CD8-positive, alpha-beta memory T cell (primary cell): ENCODE measurements at regions not wholly inside any gene's neighbourhood (a gene's known extent, or its start where the extent isn't known, plus 50 kb on each side); places are given as distances from the start of the nearest gene placed in this dataset.
"Not testable (repeated sequence)": the region's sequence is repeated elsewhere in the genome, so short reads cannot be mapped to it uniquely, and the experiment has no call there.

Experiments used
- CTCF ChIA-PET: fragments of 350-600 bp; sonication (Branson Sonifier 250); formaldehyde crosslinking; loops from one replicate; lab custom pipeline; 2021; ENCODE audit warnings: antibody characterized with exemption; lab: Charles Lee
- POLR2A ChIA-PET: fragments of 350-600 bp; sonication (Branson Sonifier 250); formaldehyde crosslinking; loops from one replicate; lab custom pipeline; 2021; ENCODE audit warnings: antibody characterized with exemption; lab: Charles Lee
- DNase-seq, 5 donors: peaks; one replicate each; pipeline versions ENCODE4 v3.0.0 to v3.0.0-alpha.2; 2020 to 2022; ENCODE audit warnings: mixed read lengths in 1 of 5
- H3K27ac ChIP-seq: one replicate; pipeline ENCODE4 v1.7.0; 2013; ENCODE audit warnings: low read depth, mild to moderate bottlenecking, low read length, moderate library complexity
- H3K27me3 ChIP-seq: 2 replicates; pipeline ENCODE4 v1.7.0; 2013; ENCODE audit warnings: low read length, mild to moderate bottlenecking; ENCODE audit not compliant: insufficient read depth, poor library complexity, severe bottlenecking
- H3K36me3 ChIP-seq: 2 replicates; pipeline ENCODE4 v1.7.0; 2013; ENCODE audit warnings: mild to moderate bottlenecking, low read length, moderate library complexity; ENCODE audit not compliant: insufficient read depth
- H3K4me1 ChIP-seq: 2 replicates; pipeline ENCODE4 v1.7.0; 2013; ENCODE audit warnings: mild to moderate bottlenecking, low read length, moderate library complexity; ENCODE audit not compliant: insufficient read depth
- H3K4me3 ChIP-seq: 2 replicates; pipeline ENCODE4 v1.7.0; 2013; ENCODE audit warnings: mild to moderate bottlenecking, low read length
- H3K9me3 ChIP-seq: 2 replicates; pipeline ENCODE4 v1.7.0; 2013; ENCODE audit warnings: mild to moderate bottlenecking, low read length
- H3K27ac Mint-ChIP-seq, 8 donors: one replicate each; pipeline ENCODE4 v1.8.0; 2020 to 2021; ENCODE audit warnings: mixed read lengths in 8 of 8, mild to moderate bottlenecking in 6 of 8, inconsistent platforms in 3 of 8, moderate library complexity in 3 of 8
- H3K27me3 Mint-ChIP-seq, 2 donors: one replicate each; pipeline ENCODE4 v1.8.0; 2020 to 2021; ENCODE audit warnings: mixed read lengths in 2 of 2, mild to moderate bottlenecking in 1 of 2, moderate library complexity in 1 of 2
- H3K36me3 Mint-ChIP-seq, 3 donors: one replicate each; pipeline ENCODE4 v1.8.0; 2020 to 2021; ENCODE audit warnings: mixed read lengths in 3 of 3, inconsistent platforms in 1 of 3, mild to moderate bottlenecking in 1 of 3
- H3K4me1 Mint-ChIP-seq, 3 donors: one replicate each; pipeline ENCODE4 v1.8.0; 2020 to 2021; ENCODE audit warnings: mixed read lengths in 3 of 3, inconsistent platforms in 1 of 3, mild to moderate bottlenecking in 1 of 3
- H3K4me3 Mint-ChIP-seq, 7 donors: one replicate each; pipeline ENCODE4 v1.8.0; 2020 to 2021; ENCODE audit warnings: mixed read lengths in 7 of 7, mild to moderate bottlenecking in 6 of 7, moderate library complexity in 4 of 7, inconsistent platforms in 2 of 7
- H3K9me3 Mint-ChIP-seq, 5 donors: one replicate each; pipeline ENCODE4 v1.8.0; 2020 to 2022; ENCODE audit warnings: mixed read lengths in 5 of 5, mild to moderate bottlenecking in 3 of 5, moderate library complexity in 2 of 5, inconsistent platforms in 1 of 5

GRCh38 chr6:58237124-58237523 lies 919.7 kb downstream of the PRIM2 start:
- H3K36me3 Mint-ChIP-seq, H3K4me3 ChIP-seq, H3K36me3 ChIP-seq, H3K27me3 ChIP-seq, POLR2A ChIA-PET, H3K27me3 Mint-ChIP-seq, H3K4me1 ChIP-seq, DNase-seq, CTCF ChIA-PET, H3K27ac ChIP-seq, H3K4me3 Mint-ChIP-seq, H3K27ac Mint-ChIP-seq, H3K4me1 Mint-ChIP-seq, H3K9me3 ChIP-seq: not testable (repeated sequence)
- peaks cover 6 to 20% (median 7%) of the 10 kb centered on the region in 5 donors for H3K9me3 Mint-ChIP-seq

GRCh38 chr6:58238421-58238820 lies 921.0 kb downstream of the PRIM2 start:
- H3K27ac Mint-ChIP-seq, CTCF ChIA-PET: not testable (repeated sequence)

DNA sequence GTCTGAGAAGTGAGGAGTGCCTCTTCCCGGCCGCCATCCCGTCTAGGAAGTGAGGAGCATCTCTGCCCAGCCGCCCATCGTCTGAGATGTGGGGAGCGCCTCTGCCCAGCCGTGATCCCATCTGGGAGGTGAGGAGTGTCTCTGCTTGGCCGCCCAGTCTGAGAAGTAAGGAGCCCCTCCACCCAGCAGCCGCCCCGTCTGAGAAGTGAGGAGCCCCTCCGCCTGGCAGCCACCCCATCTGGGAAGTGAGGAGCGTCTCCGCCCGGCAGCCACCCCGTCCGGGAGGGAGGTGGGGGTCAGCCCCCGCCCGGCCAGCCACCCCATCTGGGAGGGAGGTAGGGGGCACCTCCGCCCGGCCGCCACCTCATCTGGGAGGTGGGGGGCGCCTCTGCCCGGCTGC lies 940.2 kb downstream of the PRIM2 start:
- H3K4me1 Mint-ChIP-seq, H3K27me3 ChIP-seq, H3K9me3 ChIP-seq, H3K36me3 ChIP-seq, H3K36me3 Mint-ChIP-seq, H3K4me3 ChIP-seq, H3K27ac ChIP-seq, H3K27me3 Mint-ChIP-seq, H3K4me1 ChIP-seq, CTCF ChIA-PET, H3K4me3 Mint-ChIP-seq, H3K27ac Mint-ChIP-seq, POLR2A ChIA-PET, DNase-seq: not testable (repeated sequence)
- peaks cover 3 to 11% (median 7%) of the 10 kb centered on the region in 5 donors for H3K9me3 Mint-ChIP-seq

More at GRCh38 chr6:58238421-58238820, 921.0 kb downstream of the PRIM2 start:
- H3K27ac ChIP-seq, POLR2A ChIA-PET, H3K36me3 ChIP-seq, H3K36me3 Mint-ChIP-seq, H3K4me3 Mint-ChIP-seq, H3K27me3 Mint-ChIP-seq, H3K9me3 ChIP-seq, H3K4me1 ChIP-seq, H3K4me3 ChIP-seq, H3K4me1 Mint-ChIP-seq, DNase-seq, H3K27me3 ChIP-seq: not testable (repeated sequence)
- peaks cover 3 to 20% (median 7%) of the 10 kb centered on the region in 5 donors for H3K9me3 Mint-ChIP-seq

GRCh38 chr6:58290177-58290576 lies 972.7 kb downstream of the PRIM2 start:
- H3K4me1 Mint-ChIP-seq = no peaks in the 10 kb centered on the region
- H3K4me1 ChIP-seq = no peaks in the 10 kb centered on the region
- CTCF ChIA-PET = no interaction called here
- no peak overlapping the region for H3K4me3 ChIP-seq
- H3K4me3 Mint-ChIP-seq = no peak overlapping the region
- no peak overlapping the region for H3K27ac ChIP-seq
- H3K9me3 Mint-ChIP-seq = peaks cover 0 to 29% (median 3%) of the 10 kb centered on the region in 5 donors
- H3K9me3 ChIP-seq = no peaks in the 10 kb centered on the region
- H3K36me3 ChIP-seq = no peaks in the 10 kb centered on the region
- no peaks in the 10 kb centered on the region for H3K27me3 ChIP-seq
- POLR2A ChIA-PET = no interaction called here
- H3K27me3 Mint-ChIP-seq = no peaks in the 10 kb centered on the region
- no peaks in the 10 kb centered on the region for H3K36me3 Mint-ChIP-seq
- no peak for DNase-seq
- no peak overlapping the region for H3K27ac Mint-ChIP-seq

GRCh38 chr6:58291319-58291718 lies 973.9 kb downstream of the PRIM2 start:
- POLR2A ChIA-PET, H3K4me3 Mint-ChIP-seq, DNase-seq, H3K27ac Mint-ChIP-seq, CTCF ChIA-PET, H3K4me1 Mint-ChIP-seq, H3K4me1 ChIP-seq, H3K36me3 ChIP-seq, H3K27ac ChIP-seq, H3K9me3 ChIP-seq, H3K27me3 Mint-ChIP-seq, H3K27me3 ChIP-seq, H3K4me3 ChIP-seq, H3K36me3 Mint-ChIP-seq: not testable (repeated sequence)
- peaks cover 0 to 23% (median 3%) of the 10 kb centered on the region in 5 donors for H3K9me3 Mint-ChIP-seq

GRCh38 chr6:58307901-58308300 lies 990.5 kb downstream of the PRIM2 start:
- H3K27me3 Mint-ChIP-seq, H3K27me3 ChIP-seq, H3K27ac ChIP-seq, H3K36me3 Mint-ChIP-seq, POLR2A ChIA-PET, H3K36me3 ChIP-seq, CTCF ChIA-PET, H3K4me3 Mint-ChIP-seq, H3K9me3 ChIP-seq, H3K4me1 Mint-ChIP-seq, H3K4me1 ChIP-seq, H3K4me3 ChIP-seq, H3K9me3 Mint-ChIP-seq, DNase-seq, H3K27ac Mint-ChIP-seq: not testable (repeated sequence)

DNA sequence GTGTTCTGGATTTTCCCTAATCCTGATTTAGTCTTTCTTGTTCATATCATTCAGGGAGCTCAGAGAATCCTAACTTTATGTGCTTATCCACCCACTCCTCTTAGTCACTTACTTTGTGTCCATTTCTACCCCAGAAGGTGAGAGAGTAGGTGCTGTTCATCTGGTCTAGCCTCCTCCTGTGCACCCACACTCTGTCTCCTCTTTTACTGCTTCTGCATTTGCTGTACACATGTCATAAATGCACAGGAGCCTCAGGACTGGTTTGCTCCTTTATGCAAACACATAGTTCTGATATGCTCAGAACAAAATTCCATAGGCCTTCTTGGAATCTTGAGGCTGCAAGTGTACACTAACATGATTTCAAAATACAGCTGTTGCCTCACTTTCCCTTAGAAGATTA lies 1014.7 kb downstream of the PRIM2 start:
- H3K9me3 ChIP-seq, H3K27ac Mint-ChIP-seq, H3K36me3 ChIP-seq, H3K27me3 ChIP-seq, H3K27ac ChIP-seq, H3K4me3 Mint-ChIP-seq, H3K27me3 Mint-ChIP-seq, H3K4me3 ChIP-seq, H3K36me3 Mint-ChIP-seq, CTCF ChIA-PET, H3K4me1 ChIP-seq, DNase-seq, POLR2A ChIA-PET, H3K4me1 Mint-ChIP-seq: not testable (repeated sequence)
- H3K9me3 Mint-ChIP-seq = peaks cover 2 to 13% (median 7%) of the 10 kb centered on the region in 5 donors

GRCh38 chr6:58342287-58342686 lies 1024.9 kb downstream of the PRIM2 start:
- H3K9me3 ChIP-seq, H3K4me1 Mint-ChIP-seq, H3K27ac ChIP-seq, H3K27me3 Mint-ChIP-seq, POLR2A ChIA-PET, H3K36me3 ChIP-seq, H3K36me3 Mint-ChIP-seq, H3K9me3 Mint-ChIP-seq, DNase-seq, H3K27me3 ChIP-seq, H3K27ac Mint-ChIP-seq, H3K4me3 ChIP-seq, H3K4me3 Mint-ChIP-seq, CTCF ChIA-PET, H3K4me1 ChIP-seq: not testable (repeated sequence)

DNA sequence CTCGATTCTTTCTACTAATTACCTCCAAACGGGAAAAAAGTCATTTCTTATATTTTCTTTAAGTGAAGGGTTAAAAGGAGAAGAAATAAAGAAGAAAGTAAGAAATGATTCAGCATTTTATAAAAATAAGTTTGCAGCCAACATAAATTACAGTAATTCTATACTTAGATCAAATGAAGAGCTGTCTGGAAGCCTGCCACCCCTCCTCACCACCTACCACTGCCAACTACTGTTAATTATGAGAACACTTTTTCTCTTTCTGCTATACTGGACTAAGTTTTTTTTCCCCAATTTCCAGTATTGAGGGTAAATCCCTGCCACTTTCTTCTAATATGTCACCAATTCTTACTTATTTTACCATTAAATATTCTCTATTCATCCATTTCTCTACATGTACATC lies 1030.1 kb downstream of the PRIM2 start:
- H3K9me3 Mint-ChIP-seq, DNase-seq, CTCF ChIA-PET, H3K36me3 ChIP-seq, POLR2A ChIA-PET, H3K9me3 ChIP-seq, H3K36me3 Mint-ChIP-seq, H3K27ac Mint-ChIP-seq, H3K27me3 Mint-ChIP-seq, H3K27ac ChIP-seq, H3K4me3 ChIP-seq, H3K27me3 ChIP-seq, H3K4me1 ChIP-seq, H3K4me3 Mint-ChIP-seq, H3K4me1 Mint-ChIP-seq: not testable (repeated sequence)
